ENCODE measurements at regions not wholly inside any gene's neighbourhood (a gene's known extent, or its start where the extent isn't known, plus 50 kb on each side); places are given as distances from the start of the nearest gene placed in this dataset.

DNA sequence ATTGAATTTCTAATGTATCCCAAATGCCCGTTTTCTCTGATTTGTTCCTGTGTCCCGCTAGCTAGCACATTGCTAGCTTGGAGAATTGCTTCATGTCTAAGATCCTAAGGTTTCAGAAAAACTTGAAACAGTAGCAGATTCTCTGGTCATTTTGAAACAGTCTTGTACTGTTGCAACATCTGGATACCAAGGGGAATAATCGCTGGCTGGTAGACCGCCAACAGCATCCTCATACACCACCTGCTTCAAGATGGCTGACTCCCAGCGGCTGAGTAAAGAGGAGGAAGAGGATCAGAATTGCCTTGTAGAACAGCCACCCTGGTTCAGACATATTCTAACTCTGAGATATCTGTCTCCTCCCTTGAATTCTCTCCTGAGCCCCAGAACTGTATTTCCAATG lies 226.7 kb upstream of the ELAC2 start:
- Mint-ChIP-seq H3K27me3 (no peaks in the 10 kb centered on the region), H3K4me3 (no peak overlapping the region), H3K27ac (no peak overlapping the region), H3K36me3 (ENCODE audit: low read depth) (no peaks in the 10 kb centered on the region), H3K9me3 (no peaks in the 10 kb centered on the region), H3K4me1 (no peaks in the 10 kb centered on the region)
- intact Hi-C loops (cut with micrococcal nuclease) = no loop called here
- no peak for DNase-seq

DNA sequence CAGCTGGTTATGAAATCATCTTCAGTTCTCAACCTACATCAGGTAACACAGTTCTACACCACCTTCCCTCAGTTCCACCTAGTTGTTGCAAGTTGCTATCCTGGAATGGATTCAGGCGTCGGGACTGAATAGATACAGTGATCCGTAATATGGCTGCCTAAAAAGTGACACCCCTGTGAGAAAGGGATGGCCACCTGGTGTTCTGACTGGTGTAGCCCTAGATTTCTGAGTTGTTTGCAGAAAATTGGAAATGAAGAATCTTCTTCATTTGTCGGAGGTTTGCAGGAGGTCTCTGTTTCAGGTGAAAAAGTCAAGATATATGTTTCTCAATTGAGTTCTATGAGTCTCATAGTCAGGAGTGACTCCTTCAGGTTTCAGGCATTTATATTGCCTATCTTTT lies 225.8 kb upstream of the ELAC2 start:
- DNase-seq = no peak
- Mint-ChIP-seq H3K4me3 (no peak overlapping the region), H3K4me1 (no peaks in the 10 kb centered on the region), H3K27me3 (no peaks in the 10 kb centered on the region), H3K36me3 (ENCODE audit: low read depth) (no peaks in the 10 kb centered on the region), H3K9me3 (no peaks in the 10 kb centered on the region), H3K27ac (no peak overlapping the region)
- intact Hi-C loops (cut with micrococcal nuclease) = no loop called here

DNA sequence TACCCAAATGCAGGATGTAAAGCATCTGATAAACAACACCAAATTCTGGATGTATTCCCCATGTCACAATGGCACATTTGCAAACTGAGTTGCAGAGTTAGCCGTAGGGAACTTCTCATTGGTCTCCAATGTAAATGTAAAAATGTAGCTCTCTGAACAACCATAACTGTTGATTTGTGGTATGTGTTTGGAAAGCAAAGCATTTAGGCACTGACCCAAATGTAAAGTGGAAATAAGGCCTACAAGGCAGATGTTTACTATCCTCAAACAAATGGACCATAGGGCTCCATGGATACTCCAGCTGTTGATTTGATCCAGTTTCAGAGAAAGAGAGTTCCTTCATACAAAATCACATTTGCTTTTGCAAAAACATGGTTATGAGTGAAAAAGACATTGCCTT lies 223.0 kb upstream of the ELAC2 start:
- Mint-ChIP-seq H3K4me1 (no peaks in the 10 kb centered on the region), H3K27me3 (no peaks in the 10 kb centered on the region), H3K4me3 (no peak overlapping the region), H3K27ac (no peak overlapping the region), H3K9me3 (no peaks in the 10 kb centered on the region), H3K36me3 (ENCODE audit: low read depth) (no peaks in the 10 kb centered on the region)
- intact Hi-C loops (cut with micrococcal nuclease) = no loop called here
- no peak for DNase-seq

DNA sequence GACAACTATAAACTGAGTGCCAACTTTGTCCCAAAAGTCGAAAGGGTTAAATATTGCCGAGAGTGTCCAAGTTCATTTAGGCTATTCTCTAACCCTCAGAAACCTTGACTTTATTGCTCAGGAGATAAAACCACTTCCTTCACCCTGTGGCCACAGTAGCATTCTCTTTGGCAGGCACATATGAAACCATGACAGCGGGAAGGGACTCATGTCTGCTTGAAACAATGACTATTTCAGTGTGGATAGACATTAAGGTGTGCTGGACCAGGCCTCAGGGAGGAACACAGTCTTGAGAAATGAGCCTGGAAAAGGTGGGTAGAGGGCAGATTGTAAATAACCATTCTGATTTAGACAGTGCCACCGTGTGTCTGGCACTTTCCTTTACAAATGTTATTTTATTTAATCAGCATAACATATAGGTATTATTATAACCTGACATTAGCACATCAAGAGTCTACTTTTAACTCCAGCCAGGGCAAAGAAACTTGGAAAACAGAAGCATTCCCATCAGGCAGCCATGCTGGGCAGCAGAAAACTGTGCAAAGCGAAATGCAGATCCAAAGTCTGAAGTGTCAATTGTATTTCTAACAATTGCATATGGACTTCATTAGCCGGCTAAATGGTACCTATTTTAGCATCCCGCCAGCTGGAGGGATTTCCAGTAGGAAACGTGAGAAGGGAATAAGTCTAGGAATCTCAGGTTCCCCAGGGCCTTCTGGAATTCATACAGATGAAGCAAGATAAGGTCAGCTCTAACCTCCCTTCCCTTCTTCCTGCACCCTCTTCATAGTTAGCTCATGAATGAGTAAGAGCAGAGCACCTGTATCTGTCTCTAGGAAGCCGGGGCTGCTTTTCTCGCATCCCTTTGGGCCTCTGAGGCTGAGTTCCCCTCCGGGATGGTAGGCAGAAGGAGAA lies 212.8 kb upstream of the ELAC2 start:
- Mint-ChIP-seq H3K4me1 (no peaks in the 10 kb centered on the region), H3K27me3 (no peaks in the 10 kb centered on the region), H3K9me3 (no peaks in the 10 kb centered on the region), H3K4me3 (no peak overlapping the region), H3K27ac (no peak overlapping the region), H3K36me3 (ENCODE audit: low read depth) (no peaks in the 10 kb centered on the region)
- intact Hi-C loops (cut with micrococcal nuclease) = no loop called here
- DNase-seq = peak; percentile 38

DNA sequence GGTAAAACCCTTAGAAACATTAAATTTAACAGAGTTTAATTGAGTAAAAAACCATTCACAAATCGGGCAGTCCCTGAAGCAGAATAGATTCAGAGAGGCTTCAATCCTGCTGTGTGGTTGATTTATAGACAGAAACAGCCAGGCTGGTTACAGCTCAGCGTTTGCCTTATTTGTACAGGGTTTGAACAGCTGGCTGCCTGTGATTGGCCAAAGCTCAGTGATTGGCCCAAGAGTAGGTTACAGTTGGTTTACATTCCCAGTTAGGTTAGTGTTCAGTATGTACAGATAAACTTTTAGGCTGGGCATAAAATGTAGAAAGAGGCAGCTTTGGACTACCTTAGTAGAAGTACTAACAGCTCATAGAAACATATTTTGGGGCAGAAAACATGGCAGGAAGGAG lies 210.4 kb upstream of the ELAC2 start:
- Mint-ChIP-seq H3K27ac (no peak overlapping the region), H3K4me3 (no peak overlapping the region), H3K4me1 (no peaks in the 10 kb centered on the region), H3K36me3 (ENCODE audit: low read depth) (no peaks in the 10 kb centered on the region), H3K27me3 (no peaks in the 10 kb centered on the region), H3K9me3 (no peaks in the 10 kb centered on the region)
- intact Hi-C loops (cut with micrococcal nuclease) = no loop called here
- DNase-seq = no peak

DNA sequence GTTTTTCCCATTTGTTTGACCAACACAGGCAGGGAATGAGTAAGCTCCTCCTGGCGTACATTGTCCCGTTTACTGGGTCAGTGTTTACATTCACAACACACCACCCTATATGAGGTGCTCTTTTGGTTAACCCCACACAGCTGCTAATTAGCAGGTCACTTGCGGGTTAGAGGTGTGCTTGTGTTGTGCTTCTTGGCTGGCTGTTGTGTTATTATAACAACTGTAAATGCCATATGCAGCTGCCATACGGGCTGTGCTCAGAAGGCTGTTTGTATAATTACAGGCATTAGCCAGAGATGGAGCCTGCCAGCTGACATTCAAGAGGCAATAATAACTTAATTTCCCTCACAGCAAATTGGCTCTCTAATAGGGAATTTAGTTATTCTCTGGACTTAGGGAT lies 205.1 kb upstream of the ELAC2 start:
- Mint-ChIP-seq H3K4me3 (no peak overlapping the region), H3K27ac (no peak overlapping the region), H3K36me3 (ENCODE audit: low read depth) (no peaks in the 10 kb centered on the region), H3K9me3 (no peaks in the 10 kb centered on the region), H3K27me3 (no peaks in the 10 kb centered on the region), H3K4me1 (no peaks in the 10 kb centered on the region)
- peak; percentile 36 for DNase-seq
- intact Hi-C loops (cut with micrococcal nuclease) = no loop called here

DNA sequence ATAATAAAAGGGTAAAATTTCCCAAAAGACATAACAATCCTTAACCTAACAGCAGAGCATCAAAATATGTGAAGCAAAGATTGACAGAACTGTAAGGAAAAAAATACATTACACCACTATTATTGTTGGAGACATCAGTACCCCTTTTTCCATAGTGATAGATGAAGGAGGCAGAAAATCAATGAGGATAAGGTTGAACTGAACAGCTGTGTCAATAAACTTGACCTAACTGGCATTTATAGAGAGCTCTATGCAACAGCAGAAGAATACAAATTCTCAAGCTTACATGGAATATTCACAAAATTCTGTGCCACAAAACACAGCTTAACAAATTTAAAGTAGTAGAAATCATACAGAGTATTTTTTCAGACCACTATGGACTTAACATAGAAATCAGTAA lies 195.0 kb upstream of the ELAC2 start:
- DNase-seq = no peak
- Mint-ChIP-seq H3K27me3 (no peaks in the 10 kb centered on the region), H3K27ac (no peak overlapping the region), H3K4me1 (no peaks in the 10 kb centered on the region), H3K9me3 (peaks cover 4% of the 10 kb centered on the region), H3K36me3 (ENCODE audit: low read depth) (no peaks in the 10 kb centered on the region), H3K4me3 (no peak overlapping the region)
- intact Hi-C loops (cut with micrococcal nuclease) = no loop called here

DNA sequence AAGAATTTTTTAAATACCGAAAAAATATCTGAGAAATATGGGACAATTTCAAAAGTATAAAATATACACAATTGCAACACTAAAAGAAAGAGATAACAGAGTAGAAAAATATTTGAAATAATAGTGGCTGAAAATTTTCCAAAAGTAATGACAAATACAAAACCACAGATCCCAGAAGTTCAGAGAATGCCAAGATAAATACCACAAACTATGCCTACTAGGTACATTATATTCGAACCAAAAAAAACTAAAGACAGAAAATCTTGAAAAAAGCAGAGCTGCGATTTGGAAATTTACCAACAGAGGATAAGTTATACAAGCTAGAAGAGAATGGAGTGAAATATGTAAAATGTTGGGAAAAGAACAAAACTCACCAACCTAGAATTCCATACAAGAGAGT lies 191.3 kb upstream of the ELAC2 start:
- DNase-seq = no peak
- no peaks in the 10 kb centered on the region for H3K27me3 Mint-ChIP-seq
- H3K36me3 Mint-ChIP-seq (ENCODE audit: low read depth) = no peaks in the 10 kb centered on the region
- no peak overlapping the region for H3K27ac Mint-ChIP-seq
- intact Hi-C loops (cut with micrococcal nuclease) = no loop called here
- no peaks in the 10 kb centered on the region for H3K4me1 Mint-ChIP-seq
- H3K9me3 Mint-ChIP-seq = peaks cover 4% of the 10 kb centered on the region
- H3K4me3 Mint-ChIP-seq = no peak overlapping the region

DNA sequence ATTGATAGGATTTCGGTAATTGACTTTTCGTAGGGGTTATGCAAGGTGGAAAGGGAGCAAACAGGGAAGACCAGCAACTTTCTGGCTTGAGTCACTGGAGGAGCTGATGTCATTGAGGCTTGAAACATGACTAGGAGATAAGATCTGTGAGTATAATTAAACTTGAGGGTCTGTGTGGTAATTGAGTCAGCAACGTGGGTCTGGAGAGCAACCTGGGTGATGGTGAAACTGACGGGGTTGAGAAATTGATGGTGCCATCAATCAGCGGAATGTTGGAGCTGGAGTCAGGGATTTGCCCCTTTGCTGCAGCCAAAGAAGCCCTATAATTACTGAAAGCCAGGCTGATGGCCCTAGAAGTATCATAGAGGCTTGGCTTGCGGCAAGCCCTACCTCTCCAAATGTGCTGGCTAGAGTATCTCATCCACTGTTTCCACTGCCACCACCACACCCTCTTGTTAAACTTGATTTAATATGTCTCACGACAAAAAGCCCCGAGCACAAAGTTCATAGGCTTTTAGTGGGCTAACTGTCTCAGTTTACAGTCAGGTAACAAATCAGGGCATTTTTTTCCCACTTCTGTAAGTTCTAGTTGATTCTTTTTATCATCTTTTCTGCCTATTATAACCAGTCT lies 186.9 kb upstream of the ELAC2 start:
- H3K36me3 Mint-ChIP-seq (ENCODE audit: low read depth) = no peaks in the 10 kb centered on the region
- DNase-seq = no peak
- no peak overlapping the region for H3K27ac Mint-ChIP-seq
- no peak overlapping the region for H3K4me3 Mint-ChIP-seq
- peaks cover 5% of the 10 kb centered on the region for H3K9me3 Mint-ChIP-seq
- H3K27me3 Mint-ChIP-seq = no peaks in the 10 kb centered on the region
- intact Hi-C loops (cut with micrococcal nuclease) = no loop called here
- H3K4me1 Mint-ChIP-seq = no peaks in the 10 kb centered on the region

DNA sequence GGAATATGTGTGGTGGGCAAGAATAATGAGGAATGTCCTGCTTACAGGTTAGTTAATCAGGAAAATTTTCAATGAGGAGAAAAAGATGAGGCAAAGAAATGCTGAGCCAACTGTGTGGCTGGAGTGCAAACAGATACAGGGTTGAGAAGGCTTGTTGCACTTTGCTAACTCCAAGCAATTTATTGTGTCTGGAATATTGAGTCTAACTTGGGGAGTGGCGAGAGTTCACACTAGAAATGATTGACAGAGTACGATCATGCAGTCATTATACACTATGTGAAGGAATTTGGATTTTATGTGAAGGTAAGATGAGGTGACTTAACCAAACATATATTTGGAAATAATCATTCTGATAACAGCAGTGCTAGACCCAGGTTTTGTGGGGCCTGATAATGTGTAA lies 185.0 kb upstream of the ELAC2 start:
- Mint-ChIP-seq H3K27ac (no peak overlapping the region), H3K36me3 (ENCODE audit: low read depth) (no peaks in the 10 kb centered on the region), H3K4me3 (no peak overlapping the region), H3K4me1 (no peaks in the 10 kb centered on the region), H3K9me3 (peaks cover 5% of the 10 kb centered on the region), H3K27me3 (no peaks in the 10 kb centered on the region)
- no peak for DNase-seq
- intact Hi-C loops (cut with micrococcal nuclease) = no loop called here

DNA sequence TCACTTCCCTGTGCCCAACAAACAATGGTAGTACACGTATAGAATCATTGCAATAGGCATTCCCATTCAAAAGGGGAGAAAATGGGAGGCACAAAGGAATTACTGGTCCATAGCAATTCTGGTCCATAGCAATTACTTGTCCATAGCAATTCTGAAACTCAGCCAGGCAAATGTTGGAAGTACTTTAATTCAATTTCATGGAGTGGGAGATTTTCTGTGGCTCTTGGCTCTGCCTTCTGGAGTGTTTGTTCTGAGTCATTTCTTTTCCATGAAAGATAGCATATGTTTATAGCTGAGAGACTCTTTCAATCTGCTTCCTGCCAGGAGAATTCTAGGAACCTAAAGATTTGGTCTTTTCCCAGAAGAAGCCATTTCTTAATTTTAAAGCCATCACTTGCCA lies 182.8 kb upstream of the ELAC2 start:
- no peaks in the 10 kb centered on the region for H3K27me3 Mint-ChIP-seq
- no peak overlapping the region for H3K4me3 Mint-ChIP-seq

DNA sequence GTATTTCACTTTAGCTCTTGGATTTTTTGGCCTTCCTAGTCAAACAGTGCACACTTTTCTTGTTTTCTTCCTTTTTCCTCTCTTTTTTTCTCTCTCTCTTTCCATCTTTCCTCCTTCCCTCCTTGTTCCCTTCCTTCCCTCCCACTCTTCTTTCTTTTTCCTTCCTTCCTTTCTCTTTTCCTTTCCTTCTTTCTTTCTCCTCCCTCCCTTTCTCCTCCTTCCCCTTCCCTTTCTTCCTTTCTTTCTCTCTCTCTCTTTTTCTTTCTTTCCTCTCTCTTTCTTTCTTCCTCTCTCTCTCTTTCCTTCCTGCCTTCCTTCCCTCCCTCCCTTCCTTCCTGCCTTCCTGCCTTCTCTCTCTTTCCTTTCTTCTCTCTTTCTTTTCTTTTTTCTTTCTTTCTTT lies 181.6 kb upstream of the ELAC2 start:
- no peak for DNase-seq
- Mint-ChIP-seq H3K4me1 (no peaks in the 10 kb centered on the region), H3K9me3 (peaks cover 5% of the 10 kb centered on the region), H3K4me3 (no peak overlapping the region), H3K27ac (no peak overlapping the region), H3K36me3 (ENCODE audit: low read depth) (no peaks in the 10 kb centered on the region), H3K27me3 (no peaks in the 10 kb centered on the region)
- intact Hi-C loops (cut with micrococcal nuclease) = no loop called here

More for the DNA sequence above, 182.8 kb upstream of the ELAC2 start:
- Mint-ChIP-seq H3K9me3 (peaks cover 5% of the 10 kb centered on the region), H3K27ac (no peak overlapping the region), H3K4me1 (no peaks in the 10 kb centered on the region), H3K36me3 (ENCODE audit: low read depth) (no peaks in the 10 kb centered on the region)
- intact Hi-C loops (cut with micrococcal nuclease) = no loop called here
- DNase-seq = no peak

DNA sequence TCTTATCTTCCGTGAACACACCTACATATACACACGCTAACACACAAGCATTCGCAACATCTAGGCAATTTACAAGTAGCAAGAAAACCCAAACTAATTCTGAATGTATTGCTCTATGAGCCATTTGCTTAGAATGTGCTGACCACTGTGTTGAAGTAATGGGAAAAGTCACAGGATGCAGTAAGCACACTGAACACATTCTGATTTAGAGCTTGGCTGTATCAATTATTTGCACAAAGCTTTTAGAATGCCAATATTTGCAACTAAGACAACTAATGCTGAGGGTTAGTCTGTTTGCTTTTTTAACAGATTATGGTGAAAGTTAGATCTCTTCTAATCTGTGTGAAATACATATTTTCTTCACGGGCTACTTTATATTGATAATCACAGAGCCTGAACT lies 179.8 kb upstream of the ELAC2 start:
- Mint-ChIP-seq H3K27ac (no peak overlapping the region), H3K27me3 (no peaks in the 10 kb centered on the region), H3K4me1 (no peaks in the 10 kb centered on the region), H3K36me3 (ENCODE audit: low read depth) (no peaks in the 10 kb centered on the region), H3K9me3 (peaks cover 5% of the 10 kb centered on the region), H3K4me3 (no peak overlapping the region)
- intact Hi-C loops (cut with micrococcal nuclease) = no loop called here
- no peak for DNase-seq

DNA sequence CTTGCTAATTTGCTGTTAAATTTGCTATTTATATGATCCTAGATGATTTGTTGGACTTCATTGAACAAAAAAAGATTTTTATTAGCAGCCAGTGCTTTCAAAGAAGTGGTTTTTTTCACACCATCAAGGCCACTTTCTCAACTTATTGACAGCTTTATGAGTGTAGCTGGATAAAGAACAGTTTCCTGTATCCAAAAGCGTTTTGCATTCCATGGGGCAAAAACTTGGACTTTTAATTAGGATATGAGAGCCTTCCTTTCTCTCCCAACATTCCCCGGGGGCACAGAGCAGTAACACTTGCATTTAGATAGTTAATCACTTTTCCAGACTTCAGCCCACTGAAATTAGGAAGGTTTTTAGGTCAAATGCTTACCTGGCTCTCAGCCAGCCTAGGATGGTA lies 177.1 kb upstream of the ELAC2 start:
- Mint-ChIP-seq H3K27me3 (no peaks in the 10 kb centered on the region), H3K4me3 (no peak overlapping the region), H3K36me3 (ENCODE audit: low read depth) (no peaks in the 10 kb centered on the region), H3K4me1 (no peaks in the 10 kb centered on the region), H3K9me3 (no peaks in the 10 kb centered on the region), H3K27ac (no peak overlapping the region)
- DNase-seq = no peak
- intact Hi-C loops (cut with micrococcal nuclease) = no loop called here

DNA sequence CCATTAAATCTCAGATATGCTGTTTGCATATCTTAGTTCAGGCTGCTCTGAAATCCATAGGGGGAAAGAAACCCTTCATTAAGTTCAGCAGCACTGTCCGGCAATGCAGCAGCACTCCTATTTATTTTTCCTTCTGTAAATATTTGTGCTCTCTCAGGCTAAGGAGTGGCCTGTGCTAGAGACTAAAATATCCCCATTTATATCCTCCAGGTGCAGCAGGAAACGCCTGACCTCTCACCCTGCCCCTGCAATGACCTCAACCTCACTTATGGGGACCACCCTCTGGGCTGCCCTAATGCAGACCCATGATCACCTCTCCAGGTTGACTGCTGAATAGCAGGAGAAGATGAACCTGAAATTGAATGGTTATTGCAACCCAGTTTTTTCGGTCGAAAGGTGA lies 165.0 kb upstream of the ELAC2 start:
- no peak overlapping the region for H3K27ac Mint-ChIP-seq
- H3K4me1 Mint-ChIP-seq = no peaks in the 10 kb centered on the region
- DNase-seq = no peak
- H3K36me3 Mint-ChIP-seq (ENCODE audit: low read depth) = no peaks in the 10 kb centered on the region
- intact Hi-C loops (cut with micrococcal nuclease) = no loop called here
- H3K27me3 Mint-ChIP-seq = no peaks in the 10 kb centered on the region
- H3K4me3 Mint-ChIP-seq = no peak overlapping the region
- H3K9me3 Mint-ChIP-seq = no peaks in the 10 kb centered on the region

All from activated CD4-positive, alpha-beta T cell treated with anti-CD3 and anti-CD28 coated beads, Interleukin-2, amount 10 ng/mL, durations not matched to agents 24 days and 14 days (primary cell).